NCI-H460 (cell line): ENCODE measurements at regions not wholly inside any gene's neighbourhood (a gene's known extent, or its start where the extent isn't known, plus 50 kb on each side); places are given as distances from the start of the nearest gene placed in this dataset.

Experiments
- DNase-seq: peaks from one replicate; pipeline ENCODE4 v3.0.0-alpha.2; 2016; ENCODE audit warnings: low read depth; ENCODE audit errors: extremely low read depth
- small RNA-seq, 2 experiments: library from RNA; depleted of rRNA; stranded (forward); fragments of <200 nt; gene quantifications; one replicate each; pipeline ENCODE3, GENCODE V24; 2014

DNA sequence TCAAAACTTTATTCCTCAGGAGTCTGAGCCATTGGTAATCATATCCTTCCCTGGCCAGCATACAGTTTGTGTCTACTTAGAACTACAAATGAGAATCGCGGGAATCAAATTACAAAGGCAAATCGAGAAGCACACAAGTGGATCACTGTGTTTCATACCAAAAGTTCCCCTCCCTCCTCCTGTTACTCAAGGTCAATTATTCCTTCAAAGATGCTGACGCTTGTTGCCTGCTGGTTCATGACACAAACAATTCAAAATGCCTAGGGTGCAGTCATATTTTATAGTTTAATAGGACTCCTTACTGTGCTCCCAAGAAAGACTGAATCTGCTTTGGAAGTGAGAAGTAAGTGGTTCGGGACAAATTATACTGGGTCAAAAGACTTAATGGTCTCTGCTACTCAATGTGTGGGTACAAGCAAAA is 93.0 kb upstream of the PBX1 start:
- no peak for DNase-seq

DNA sequence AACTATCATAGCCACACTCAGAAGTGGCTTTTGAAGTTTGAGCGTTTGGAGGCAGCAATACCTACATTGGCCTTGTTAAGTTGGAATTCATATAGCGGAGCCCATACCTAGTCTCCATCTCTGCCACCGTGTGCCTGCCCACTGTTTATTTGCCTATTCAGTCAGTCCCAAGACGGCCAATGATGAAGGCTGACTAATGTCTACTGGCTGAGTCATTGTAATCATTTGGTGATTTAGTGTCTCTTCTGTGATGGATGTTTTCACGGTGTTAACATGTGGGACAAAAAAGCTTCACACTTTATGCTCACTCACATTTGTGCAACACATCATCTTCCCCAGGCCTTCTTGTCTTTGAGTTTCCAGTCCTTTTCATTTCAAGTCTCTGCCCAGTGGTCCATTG is 92.6 kb upstream of the PBX1 start:
- peak; percentile 11 for DNase-seq

DNA sequence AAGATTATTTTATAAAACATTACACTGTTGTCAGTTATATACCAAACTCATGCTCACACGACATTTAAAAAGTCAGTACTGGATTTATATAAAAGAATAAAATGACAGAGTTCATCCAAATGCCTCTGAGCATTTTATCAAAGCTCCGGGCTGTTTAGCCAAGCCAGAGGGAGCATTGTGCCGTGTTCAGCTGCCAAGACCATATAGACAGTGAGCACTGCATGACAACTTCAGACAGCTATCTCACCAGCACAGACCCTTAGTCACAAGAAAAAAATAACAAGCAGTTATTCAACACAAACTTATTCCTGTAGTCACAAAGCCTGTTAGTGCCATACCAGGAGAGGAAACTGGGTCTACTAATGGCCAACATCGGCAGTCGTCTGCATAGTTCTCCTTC is 88.0 kb upstream of the PBX1 start:
- no peak for DNase-seq

DNA sequence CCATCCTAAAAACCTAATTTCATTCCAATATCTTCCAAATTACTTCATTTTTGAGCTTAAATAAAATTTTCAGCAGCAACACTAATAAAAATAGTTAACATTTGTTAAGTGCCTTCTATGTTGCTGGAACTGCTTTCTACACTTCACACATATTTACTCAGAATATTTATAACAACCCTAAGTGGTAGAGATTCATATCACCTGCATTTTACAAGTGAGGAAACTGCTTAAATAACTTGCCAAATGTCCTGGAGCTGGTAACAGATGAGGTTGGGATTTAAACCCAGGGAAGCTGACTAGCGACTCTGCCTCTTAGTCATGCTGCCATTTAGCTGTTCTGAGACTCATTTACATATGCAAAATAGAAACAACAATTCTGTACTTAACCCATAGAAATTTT is 86.1 kb upstream of the PBX1 start:
- DNase-seq: no peak

DNA sequence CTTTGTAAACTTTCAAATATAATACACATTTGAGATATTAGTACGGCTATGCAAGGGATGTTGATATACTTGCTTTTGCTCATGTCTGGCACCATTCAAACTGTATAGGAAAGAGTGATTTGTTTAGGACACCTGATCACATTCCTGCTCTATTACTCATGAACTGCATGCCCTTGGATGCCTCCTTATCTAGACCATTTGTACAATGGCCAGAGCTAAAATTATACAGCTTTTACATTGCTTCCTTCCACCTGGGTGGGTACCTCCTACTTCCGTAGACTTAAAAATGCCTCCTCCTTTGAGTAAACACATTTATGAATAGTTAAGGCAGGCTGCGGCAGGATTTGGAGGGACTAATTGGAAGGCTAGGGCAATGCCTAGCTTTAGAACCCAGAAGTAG is 85.4 kb upstream of the PBX1 start:
- no peak for DNase-seq

DNA sequence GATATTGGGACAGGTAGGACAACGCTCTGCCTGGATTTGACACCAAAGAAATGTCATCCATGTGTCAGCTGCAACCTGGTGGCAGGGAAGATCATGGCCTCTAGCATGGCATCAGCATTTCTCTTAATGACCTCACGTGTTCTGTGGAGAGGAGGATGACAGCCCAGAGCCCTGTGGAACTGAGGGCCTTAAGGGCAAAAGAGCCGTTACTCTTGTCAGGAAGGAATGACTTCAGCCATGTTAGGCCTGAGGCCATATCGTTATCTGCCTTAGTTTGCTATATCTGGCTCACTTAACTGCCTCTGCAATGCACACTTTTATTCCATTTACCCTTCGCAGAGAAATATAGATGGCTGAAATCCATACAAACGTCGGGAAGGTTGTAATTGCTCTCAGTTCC is 83.2 kb upstream of the PBX1 start:
- DNase-seq: no peak

DNA sequence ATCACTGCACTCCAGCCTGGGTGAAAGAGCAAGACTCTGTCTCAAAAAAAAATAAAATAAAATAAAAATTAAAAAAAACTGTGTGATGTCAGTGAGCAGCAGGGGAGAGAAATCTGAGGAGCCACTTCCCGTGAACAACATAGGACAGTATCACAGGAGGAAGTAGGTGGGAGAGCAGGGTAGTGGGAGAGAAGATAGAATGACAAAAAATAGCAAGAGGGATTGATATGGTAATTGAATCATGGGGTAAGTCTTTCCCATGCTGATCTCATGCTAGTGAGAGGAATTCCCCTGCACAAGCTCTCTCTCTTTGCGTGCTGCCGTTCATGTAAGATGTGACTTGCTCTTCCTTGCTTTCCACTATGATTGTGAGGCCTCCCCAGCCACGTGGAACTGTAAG is 81.6 kb upstream of the PBX1 start:
- DNase-seq: no peak

DNA sequence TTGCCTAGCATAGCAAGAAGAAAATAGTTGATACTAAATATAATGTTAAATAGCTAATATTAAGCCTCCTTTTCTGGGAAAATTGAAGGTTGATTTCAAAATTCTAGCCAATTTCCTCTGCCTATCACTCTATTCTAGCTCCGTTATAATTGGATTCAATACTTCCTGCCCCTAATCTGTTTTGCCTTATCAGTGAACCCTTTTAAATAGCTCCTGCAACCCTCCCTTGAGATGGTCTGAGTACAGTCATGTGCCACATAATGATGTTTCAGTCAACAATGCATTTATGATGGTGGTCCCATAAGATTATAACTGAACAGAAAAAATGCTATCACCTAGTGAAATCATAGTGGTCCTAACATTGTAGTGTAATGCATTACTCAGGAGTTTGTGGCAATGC is 79.7 kb upstream of the PBX1 start:
- DNase-seq: no peak

DNA sequence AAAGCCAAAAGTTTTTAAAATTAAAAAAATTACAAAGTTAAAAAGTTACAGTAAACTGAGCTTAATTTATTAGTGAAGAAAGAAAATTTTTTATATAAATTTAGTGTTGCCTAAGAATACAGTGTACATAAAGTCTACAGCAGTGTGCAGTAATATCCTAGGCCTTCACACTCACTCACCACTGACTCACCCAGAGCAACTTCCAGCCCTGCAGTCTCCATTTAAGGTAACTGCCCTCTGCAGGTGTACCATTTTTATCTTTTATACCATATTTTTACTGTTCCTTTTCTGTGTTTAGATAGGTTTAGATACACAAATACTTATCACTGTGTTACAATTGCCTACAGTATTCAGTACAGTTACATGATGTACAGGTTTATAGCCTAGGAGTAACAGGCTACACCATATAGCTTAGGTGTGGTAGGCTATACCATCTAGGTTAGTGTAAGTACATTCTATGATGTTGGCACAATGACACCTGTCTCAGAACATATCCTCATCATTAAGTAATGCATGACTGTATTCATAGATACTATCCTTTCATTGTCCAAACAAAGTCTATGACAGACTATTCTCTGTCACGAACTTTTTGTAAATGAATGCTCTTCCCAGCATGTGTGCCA is 78.6 kb upstream of the PBX1 start:
- no peak for DNase-seq

DNA sequence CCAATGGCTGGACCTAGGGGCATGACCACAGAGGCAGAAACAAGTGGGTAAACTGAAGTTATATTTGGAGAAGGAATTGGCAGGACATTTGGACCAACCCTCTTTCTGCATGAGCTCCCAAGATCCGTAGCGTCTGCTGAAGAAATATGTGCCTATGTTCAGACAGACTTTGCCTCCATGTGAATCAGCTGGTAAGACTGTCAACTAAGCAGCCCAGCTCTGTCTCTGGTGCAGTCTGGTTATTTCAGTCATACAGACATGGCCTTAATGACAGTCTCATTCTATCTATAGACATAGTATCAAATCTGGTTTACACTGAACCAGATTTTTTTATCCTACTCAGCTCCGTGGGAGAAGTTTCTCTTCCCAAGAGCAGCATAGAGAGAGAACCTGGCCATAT is 63.1 kb upstream of the PBX1 start:
- DNase-seq: no peak

DNA sequence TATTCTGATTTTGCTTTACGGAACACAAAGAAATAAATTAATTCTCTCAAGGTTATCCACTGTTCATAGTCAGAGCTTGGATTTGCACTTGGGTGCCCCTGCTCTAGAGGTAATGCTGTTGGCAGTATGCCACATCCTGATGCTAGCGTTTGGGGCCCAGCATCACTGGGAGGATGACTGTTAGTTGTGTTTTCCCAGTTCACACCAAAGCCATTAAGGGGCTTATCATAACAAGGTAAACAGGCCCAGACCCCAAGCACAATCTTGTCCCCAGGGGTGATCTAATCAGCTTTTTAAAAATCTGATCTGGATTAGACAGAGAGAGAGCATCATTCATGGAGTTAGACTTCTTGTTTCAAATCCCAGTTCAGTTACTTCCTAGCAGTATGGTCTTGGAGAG is 60.2 kb upstream of the PBX1 start:
- DNase-seq: no peak

DNA sequence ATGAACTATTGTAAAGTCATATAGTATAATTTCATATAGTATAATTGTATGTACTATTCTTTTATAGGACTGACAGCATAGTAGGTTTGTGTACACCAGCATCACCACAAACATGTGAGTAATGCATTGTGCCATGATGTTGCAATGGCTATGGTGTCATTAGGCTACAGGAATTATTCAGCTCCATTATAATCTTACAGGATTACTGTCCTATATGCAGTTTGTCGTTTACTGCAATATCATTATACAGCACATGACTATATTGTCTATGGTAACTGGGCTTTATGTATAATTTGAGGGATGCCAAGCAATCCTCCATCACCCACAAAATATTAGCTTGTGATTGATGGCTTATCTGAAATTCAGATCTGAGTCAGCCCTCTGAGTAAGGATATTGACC is 54.2 kb upstream of the PBX1 start:
- DNase-seq: no peak

Small RNA genes in the stretch of these regions (small RNA-seq; reads per million reads assigned to genes)
- 0 to 0.12 reads per million in 2 experiments for gene RF00012
- 0 to 0.06 reads per million in 2 experiments for gene RNA5SP62
- gene RNA5SP63: 0 reads per million in 2 experiments
- gene RNU5F-6P: 0 to 0.02 reads per million in 2 experiments
